ENCODE measurements at regions not wholly inside any gene's neighbourhood (a gene's known extent, or its start where the extent isn't known, plus 50 kb on each side); places are given as distances from the start of the nearest gene placed in this dataset.
A peak's percentile ranks its signal among the peaks of the same experiment; 100 is the strongest.

GRCh38 chr5:159765135-159765433, 151.2 kb upstream of the ADRA1B start:
- no peak for DNase-seq (ENCODE audit: low read depth)
- no peak for TF ChIP-seq CTCF (IDR thresholded peaks at IDR 0.05; ENCODE audit: insufficient read depth, low read depth, low read length)
- no peak overlapping the region for H3K4me3 ChIP-seq (ENCODE audit: low read depth, low read length)

GRCh38 chr5:159765760-159766517, 150.3 kb upstream of the ADRA1B start:
- TF ChIP-seq CTCF (IDR thresholded peaks at IDR 0.05; ENCODE audit: insufficient read depth, low read depth, low read length), result no peak
- peak; percentile 39 for DNase-seq (ENCODE audit: low read depth)
- no peak overlapping the region for H3K4me3 ChIP-seq (ENCODE audit: low read depth, low read length)

GRCh38 chr5:159768243-159768642, 148.0 kb upstream of the ADRA1B start:
- no peak overlapping the region for H3K4me3 ChIP-seq (ENCODE audit: low read depth, low read length)
- DNase-seq (ENCODE audit: low read depth), result peak; percentile 71
- no peak for TF ChIP-seq CTCF (IDR thresholded peaks at IDR 0.05; ENCODE audit: insufficient read depth, low read depth, low read length)

GRCh38 chr5:159772698-159773061, 143.6 kb upstream of the ADRA1B start:
- TF ChIP-seq CTCF (IDR thresholded peaks at IDR 0.05; ENCODE audit: insufficient read depth, low read depth, low read length), result no peak
- H3K4me3 ChIP-seq (ENCODE audit: low read depth, low read length), result peak overlapping the region; percentile 49
- no peak for DNase-seq (ENCODE audit: low read depth)

GRCh38 chr5:159773062-159773924, 143.0 kb upstream of the ADRA1B start:
- peak; percentile 33 for TF ChIP-seq CTCF (IDR thresholded peaks at IDR 0.05; ENCODE audit: insufficient read depth, low read depth, low read length)
- peak overlapping the region; percentile 49 for H3K4me3 ChIP-seq (ENCODE audit: low read depth, low read length)
- peak; percentile 93 for DNase-seq (ENCODE audit: low read depth)

- DNase-seq (ENCODE audit: low read depth), result no peak
- H3K4me3 ChIP-seq (ENCODE audit: low read depth, low read length), result no peak overlapping the region
- no peak for TF ChIP-seq CTCF (IDR thresholded peaks at IDR 0.05; ENCODE audit: insufficient read depth, low read depth, low read length)
Measured at GRCh38 chr5:159774476-159775031, 141.7 kb upstream of the ADRA1B start.

All from fibroblast of villous mesenchyme (primary cell).